Astrocyte of the hippocampus (primary cell): ENCODE measurements at regions not wholly inside any gene's neighbourhood (a gene's known extent, or its start where the extent isn't known, plus 50 kb on each side); places are given as distances from the start of the nearest gene placed in this dataset.

Source experiments
- DNase-seq: peaks from one replicate; pipeline ENCODE4 v3.0.0; 2011; ENCODE audit warnings: low read depth, low spot score

DNA sequence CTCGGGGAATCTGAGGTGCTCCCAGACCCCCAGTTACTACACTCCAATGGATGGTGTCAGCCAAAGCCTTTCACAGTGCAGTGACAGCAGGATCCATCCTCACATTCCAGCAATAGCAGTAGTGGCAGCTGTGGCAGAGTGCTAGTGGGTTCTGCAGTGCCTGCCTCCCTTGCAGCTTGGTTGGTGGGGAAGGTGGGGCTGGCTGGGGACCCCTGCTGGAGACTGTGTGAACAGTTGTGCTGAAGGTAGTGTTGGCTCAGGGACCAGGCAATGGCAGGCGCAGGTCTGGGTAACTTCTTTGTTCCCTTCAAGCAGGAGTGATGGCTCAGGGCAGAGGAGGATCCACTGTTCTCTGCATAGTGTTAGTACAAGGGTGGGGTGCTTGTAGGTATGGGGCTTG lies 343.7 kb upstream of the TRAM1L1 start:
- no peak for DNase-seq

DNA sequence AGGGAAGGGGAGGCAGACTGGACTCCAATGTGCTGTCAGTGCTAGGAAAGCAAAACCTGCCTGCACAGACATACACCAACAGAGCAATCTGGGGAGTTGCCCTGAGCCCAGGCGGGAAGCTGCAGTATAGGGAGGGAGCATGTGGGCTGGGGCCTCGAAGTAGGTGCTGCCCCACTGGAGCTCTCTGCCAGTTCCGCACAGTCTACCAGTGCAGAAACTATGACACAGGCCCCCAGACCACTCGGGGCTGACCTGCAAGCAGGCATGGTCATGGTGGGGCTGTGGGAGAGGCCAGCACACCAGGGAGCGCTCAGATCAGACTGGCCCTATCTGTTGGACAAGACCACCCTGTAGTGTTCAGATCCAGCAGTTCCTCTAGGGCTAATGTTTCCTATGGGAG lies 344.1 kb upstream of the TRAM1L1 start:
- no peak for DNase-seq

DNA sequence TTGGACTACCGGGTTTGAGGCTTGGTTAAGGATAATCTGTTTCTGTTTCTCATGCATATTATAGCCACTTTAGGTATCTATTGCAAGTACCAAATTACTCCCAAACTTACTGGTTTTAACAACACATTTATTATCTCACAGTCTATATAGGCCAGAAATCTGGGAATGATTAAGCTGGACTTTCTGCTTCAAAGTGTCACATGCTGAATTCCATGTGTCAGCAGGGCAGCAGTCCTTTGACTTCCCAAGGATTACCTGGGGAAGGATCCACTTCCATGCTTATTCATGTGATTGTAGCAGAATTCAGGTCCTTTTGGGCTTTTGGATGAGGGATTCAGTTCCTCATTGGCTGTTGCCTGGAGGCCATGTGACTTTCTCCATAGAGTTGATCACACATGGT lies 349.0 kb upstream of the TRAM1L1 start:
- no peak for DNase-seq

DNA sequence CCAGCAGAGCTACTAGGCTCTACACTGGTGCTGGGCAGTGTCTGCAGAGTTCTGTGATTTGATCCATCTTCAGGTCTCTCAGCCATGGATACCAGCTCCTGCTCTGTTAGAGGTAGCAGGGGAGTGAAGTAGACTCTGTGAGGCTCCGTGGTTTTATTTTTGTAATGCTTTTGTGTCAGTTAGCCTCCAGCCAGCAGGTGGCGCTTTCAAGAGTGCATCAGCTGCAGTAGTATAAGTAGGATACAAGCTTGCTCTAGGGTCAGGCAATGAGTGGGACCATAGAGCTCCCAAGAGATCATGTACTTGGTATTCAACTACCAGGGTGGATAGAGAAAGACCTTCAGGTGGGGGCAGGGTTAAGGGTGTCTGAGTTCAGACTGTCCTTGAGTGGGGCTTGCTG lies 362.5 kb upstream of the TRAM1L1 start:
- DNase-seq, result no peak

DNA sequence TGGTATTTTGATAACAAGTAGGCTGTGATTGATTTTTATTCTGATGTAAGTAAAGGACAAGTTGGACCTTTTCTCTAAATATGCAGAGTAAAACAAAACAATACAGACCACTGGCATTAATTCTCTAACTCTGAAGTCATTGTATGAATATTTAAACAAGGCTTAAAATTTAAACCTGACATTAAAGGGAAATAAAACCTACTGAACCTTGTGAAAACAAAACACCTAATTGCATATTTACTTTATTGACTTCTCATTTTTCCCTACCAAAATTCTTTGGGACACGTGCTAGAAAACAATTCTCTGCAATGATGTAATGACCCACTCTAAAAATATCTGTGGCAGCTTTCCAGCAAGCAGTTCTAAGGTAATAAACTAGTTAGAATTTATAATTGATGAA lies 369.7 kb upstream of the TRAM1L1 start:
- peak; percentile 20 for DNase-seq

DNA sequence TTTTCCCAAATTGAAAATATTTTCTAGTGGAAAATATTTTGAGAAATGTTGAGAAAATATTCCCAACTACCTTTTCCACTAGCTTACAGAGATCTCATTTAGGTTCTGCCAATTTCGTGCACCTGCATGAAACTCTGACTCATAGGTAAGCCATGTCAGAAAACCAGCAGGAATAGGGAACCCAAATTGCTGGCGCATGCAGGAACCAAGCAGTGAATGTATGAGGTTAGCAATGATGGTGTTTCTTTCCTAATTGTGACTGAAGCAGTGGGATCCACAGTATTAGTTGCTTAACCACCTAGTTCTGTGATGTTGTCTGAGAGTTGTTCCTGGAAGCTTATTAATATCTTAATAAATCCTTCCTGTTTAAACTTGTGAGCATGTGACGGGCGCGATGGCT lies 381.0 kb upstream of the TRAM1L1 start:
- no peak for DNase-seq

DNA sequence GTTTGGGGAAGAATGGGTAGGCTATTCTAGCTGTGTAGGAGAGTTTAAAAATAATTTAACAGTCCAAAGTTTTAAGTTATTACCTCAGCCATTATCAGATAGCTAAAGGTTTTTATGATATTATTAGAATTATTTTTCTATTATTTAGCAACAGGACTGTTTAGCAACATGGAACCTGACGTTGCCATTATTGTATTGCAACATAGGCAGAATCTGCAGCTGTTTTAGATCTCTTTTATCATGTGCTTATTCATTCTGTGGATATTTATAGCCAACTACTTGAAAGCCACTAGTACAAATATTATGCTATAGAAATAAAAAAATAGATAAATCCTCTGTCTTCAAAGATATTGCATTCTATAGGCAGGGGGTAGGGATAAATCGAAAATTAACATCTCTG lies 382.0 kb upstream of the TRAM1L1 start:
- DNase-seq, result no peak

DNA sequence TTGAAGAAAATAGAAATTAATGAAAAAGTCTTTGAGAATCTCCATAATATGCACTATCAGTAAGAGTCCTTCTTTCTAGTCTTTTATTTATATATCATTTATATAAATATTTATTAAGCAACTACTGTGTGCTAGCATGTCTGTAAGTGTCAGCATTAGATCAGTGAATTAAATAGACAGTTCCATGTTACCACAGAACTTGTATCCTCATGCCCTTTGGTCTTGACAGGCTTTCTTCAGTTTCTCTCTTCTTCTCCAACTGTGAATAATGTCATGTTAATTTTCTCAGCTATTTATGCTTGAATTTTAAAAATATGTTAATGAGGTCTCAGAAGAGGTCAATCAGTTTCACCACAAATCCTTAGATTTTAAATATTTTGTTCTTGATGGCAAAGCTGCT lies 389.6 kb upstream of the TRAM1L1 start:
- DNase-seq, result no peak

DNA sequence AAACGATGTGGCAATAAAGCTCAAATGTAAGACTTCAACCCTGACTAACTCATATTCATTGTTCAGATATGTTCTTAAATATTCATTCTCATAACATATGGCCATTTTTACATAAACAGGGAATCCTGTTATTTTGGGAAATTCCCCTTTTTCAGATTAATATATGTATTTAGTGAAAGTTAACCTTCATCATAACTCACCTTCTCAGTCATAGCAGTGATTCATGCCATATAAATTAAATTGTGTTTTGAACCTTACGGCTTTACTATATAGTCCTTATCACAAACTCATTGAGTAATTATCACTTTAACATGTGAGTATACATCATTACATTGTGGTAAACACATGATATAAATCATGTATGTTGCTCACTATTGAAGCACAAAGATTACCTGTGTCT lies 392.5 kb upstream of the TRAM1L1 start:
- no peak for DNase-seq

DNA sequence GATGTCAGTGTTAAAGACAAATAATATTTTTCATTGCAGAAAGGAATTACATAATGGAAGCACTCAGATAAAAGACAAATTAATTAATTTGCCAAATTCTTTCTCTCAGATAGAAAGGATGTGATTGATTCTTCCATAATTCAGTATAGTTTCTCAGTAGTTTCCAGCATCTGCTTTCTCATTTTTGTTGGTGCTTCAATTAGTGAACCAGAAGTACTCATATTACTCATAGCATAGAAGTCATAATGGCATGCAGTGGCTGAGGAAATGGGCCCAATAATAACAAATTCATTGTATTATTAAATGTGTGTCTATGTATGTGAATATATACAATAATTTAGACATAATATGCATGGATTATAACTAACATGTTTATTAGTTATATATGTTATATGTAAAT lies 393.3 kb upstream of the TRAM1L1 start:
- DNase-seq, result no peak

DNA sequence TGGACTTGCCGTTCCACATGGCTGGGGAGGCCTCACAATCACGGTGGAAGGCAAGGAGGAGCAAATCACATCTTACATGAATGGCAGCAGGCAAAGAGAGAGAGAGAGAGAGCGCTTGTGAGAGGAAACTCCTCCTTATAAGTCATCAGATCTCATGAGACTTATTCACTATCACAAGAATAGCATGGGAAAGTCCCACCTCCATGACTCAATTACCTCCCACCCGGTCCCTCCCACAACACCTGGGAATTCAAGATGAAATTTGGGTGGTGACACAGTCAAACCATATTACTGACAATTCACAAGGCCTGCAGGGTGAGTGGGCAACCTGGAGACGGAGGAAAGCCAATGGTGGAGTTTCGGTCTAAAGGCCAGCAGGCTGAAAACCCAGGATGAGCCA lies 394.3 kb upstream of the TRAM1L1 start:
- no peak for DNase-seq

DNA sequence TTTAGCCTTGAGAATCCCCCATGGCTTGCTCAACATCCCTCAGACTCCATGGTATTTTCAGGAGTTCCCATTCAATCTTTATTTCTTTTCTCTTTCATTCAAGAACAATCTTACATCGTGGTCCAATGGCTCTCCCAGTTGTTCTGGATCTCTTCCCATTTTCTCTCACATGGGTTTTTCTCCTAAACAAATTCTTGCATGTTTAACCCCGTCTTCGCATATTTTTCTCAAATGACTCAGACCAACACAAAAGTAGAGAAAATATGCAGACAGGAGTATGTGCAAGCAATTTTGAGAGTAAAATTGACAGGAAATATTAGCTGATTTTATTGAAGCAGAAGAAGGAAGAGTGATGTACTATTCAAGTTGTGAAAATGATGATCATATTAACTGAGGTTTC lies 396.4 kb upstream of the TRAM1L1 start:
- peak; percentile 87 for DNase-seq

DNA sequence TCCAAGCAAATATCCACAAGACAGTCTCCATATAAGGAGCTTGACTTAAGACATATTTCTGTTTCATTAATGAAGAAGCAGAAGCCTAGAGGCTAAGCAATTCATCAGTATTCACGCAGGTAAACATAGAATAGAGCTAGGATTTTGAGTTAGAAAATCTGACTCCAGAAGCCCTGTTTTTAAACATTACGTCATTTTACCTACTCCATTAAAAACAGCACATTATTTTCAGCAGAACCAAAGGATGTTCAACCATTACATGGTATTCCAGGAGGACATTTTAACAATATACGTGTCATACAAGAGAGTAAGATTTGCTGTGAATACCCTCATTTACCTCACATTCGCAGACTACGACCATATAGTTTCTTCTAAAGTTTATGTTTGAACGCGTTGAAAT lies 403.3 kb upstream of the TRAM1L1 start:
- DNase-seq, result no peak

DNA sequence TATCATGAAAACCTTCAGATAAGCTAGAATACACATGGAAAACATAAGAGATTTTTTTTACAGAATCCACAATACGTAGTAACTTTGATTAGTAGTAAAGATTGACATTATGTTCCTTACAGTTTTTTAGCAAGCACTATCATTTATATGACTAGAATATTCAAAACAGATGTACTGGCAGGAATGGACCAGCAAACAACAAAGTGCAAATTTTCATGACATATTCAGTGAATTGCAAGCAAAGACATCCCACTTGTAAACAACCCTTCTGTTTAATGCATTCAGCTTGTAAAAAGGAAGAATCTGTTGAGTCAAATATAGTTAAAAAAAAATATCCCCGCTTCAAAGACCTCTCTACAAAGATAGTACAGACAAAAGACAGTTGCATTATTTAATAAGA lies 403.7 kb upstream of the TRAM1L1 start:
- DNase-seq, result no peak

DNA sequence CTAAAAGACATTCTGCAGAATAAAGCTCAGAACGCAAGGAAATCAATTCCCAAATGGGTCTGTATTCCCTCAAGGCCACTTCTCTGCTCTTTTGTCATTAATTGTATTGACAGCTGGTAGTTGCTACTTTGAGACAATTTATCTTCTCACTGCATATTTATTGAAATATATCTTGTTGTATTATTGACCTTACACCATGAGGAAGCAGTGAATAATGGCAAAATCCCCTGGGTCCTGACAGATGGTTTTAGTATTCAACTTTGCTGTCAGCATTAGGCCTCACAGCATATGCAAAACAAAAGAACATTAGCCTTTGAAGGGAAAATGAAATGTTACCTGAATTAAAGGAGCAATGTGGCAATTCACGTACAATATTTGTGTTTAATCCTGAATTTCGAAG lies 406.1 kb upstream of the TRAM1L1 start:
- no peak for DNase-seq

DNA sequence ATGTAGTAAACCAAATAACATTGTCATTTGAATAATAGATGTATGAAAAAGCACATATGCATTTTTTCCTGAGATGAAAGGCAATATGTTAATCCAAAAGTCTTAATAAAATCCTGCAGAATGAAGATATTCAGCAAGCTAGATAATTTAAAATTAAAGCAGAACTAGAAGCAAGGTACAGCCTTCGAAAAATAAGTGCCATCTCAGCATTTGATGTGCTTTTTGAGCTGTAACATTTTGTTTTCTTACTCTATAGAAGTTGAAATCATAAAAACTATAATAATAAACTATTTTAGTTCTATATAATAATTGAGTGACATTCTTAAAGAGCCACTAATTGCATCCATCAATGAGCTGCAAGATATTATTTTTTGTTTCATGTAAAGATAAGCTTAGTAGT lies 410.4 kb upstream of the TRAM1L1 start:
- DNase-seq, result no peak

DNA sequence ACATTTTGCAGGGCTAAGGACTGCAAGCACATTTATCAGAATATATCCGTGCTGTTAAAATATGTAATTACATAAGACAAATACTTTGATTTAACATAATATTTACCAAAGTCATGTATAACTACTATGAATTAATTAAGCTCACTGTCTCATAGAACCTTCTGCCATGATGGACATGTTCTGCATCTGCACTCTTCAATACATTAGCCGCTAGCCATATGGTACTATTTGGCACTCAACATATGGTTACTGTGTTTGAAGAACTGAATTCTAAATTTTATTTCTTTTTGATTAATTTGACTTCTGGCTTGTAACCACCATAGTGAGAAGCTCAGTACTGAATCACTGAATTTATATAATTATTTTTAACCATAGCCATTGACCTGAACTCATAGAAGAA lies 427.0 kb upstream of the TRAM1L1 start:
- DNase-seq, result no peak

DNA sequence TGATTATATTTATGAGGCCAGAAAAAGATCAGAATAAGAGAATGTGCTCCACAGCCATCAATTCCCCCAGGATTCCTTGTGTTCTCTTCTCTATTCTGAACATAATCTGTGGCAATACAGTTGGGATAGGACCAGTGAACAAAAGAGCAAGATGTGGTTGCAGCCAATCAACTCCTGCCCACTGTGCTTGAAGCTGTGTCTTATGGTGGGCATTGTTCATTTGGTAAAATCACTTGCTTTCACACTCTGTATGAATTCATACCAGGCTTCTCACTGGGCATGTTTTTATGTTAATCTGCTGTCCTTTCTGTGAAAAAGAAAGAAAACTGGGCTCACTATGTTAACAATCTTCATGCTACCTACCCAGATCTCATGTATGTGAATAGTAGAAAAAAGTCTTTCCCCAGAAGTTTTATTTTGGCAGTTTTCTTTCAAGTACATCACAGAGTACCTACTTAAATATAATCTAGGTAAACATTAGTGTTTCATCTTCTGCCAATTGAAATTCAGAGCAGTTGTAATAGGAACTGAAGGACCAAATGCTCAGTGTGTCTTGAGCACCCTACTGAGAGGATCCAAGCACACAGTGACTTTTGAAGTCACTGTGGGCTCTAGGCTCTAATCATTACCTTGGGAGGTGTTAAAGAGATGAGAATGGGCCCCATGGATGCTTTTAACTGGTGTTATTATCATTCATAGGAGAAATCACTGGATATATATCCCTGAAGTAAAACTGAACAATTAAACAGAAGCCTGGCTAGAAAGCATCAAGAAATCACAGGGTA lies 429.2 kb upstream of the TRAM1L1 start:
- no peak for DNase-seq

DNA sequence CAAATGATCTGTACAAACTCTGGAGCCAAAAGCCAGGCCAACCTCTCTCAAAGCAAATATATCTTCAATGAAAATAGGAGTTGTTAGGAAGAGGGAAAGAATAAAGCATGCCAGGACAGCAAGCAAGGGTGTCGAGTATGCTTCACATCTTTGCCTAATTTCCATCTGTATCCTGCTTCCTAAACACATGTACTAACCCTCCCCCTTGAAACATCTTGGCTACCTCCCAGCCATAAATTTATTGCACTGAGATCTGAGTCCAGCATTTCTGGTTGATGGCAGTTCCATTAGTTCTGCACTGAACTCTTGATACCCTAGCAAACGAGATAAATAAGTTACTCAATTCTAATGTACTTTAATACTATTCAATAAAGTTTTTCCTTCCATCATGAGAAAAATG lies 430.5 kb upstream of the TRAM1L1 start:
- DNase-seq, result no peak

DNA sequence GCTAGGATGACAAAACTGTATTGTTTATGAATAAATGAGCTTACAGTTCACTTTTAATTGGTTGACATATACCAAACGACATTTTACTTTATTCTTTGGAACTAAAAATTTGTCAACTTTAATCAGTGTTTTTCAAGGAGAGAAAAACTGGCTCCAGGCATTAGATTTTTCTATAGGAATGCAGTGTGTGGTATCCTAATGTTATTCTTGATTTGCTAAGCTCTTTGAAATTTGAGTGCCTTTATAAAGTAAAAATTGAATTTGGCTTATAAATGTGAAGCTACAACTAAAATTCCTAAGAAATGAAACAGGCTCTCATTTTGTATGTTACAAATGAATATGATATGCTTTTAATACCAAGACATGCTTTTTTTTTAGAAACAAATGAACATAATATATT lies 442.2 kb upstream of the TRAM1L1 start:
- DNase-seq, result no peak

DNA sequence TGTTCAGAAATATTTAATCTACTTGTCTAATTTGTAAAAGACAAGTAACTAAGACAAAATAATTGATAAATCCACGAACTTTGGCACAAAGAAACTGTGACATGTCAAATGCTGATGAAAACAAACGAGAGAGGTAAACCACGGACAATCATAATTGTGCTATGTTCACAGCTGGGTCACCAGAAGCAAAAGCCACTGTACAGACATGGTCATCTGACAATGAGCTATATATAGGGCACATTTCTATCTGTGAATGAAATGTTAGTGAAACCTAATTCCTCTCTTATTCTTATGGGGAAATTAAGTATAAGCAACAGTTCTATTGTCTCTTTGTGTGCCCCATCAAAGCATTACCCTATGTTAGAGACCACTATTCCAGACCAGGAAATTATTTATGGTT lies 444.0 kb upstream of the TRAM1L1 start:
- no peak for DNase-seq

DNA sequence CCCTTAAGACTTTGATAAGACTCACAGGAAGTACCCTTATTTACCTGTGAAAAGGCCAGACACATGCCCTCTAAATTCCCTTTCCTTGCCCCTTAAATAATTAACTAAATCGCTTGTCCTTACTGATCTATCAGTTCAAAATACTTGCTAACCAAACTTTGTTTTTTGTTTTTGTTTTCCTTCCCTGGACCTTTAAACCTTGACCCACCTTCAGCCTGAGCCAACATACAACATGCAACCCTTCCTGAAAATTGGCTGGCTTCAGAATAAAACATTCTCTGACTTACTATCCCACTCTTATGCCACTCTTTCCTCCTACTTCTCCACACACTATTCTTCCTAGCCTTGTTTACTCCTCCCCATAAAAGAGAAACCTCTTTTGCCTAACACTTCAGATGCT lies 448.1 kb upstream of the TRAM1L1 start:
- no peak for DNase-seq

DNA sequence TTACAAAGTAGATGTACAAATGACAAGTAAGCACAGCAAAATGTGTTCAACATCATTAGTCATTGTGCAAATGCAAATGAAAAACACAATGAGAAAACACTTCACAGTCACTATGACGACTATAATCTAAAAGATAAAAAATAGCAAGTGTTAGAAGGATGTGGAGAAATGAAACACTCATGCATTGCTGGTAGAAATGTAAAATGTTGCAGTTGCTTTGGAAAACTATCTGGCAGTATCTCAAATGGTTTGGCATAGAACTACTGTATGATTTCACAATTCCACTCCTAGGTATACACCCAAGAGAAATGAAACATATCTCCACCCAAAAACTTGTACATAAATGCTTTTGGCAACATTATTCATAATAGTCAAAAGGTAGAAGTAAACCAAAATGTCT lies 459.7 kb upstream of the TRAM1L1 start:
- DNase-seq, result no peak

DNA sequence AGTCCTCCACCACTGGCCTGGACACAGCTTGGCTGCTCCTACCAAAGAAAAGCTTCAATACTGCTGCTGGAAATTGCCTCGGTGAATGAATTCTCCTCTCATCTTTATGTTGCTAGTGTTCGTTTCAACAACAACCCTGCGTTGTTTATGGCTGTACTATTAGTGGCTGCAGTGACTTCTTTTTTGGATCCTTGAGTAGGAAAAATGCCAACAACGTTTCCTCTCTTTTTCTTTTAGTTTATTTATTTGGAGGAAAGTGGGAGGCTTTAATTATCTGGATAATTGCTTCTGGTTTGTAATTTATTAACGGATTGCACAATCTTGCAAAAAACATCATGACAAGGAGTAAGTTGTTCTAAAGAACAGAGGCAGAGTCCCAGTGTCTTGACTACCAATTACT lies 464.1 kb upstream of the TRAM1L1 start:
- DNase-seq, result no peak
